ENCODE measurements at regions not wholly inside any gene's neighbourhood (a gene's known extent, or its start where the extent isn't known, plus 50 kb on each side); places are given as distances from the start of the nearest gene placed in this dataset.

DNA sequence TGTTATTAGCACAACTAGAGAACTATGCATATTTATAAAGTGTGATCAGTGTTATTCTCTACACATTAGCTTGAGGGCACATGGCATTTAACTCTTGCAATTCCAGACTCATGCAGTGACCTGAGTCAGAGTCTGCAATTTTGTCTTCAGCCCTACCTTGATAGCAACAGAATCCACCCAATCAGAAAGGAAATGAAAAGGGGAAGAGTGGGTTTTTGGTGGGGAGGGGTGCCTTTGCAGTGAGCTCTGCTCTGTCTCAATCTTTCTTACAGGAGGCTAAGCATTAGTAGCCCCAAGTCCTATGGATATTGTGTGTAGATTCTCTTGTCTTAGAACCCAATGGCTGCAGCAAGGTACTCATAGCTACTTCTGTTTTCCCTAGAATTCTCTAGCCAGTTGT, 489.2 kb downstream of the DHX35 start:
- ChIA-PET CTCF (no interaction called here), POLR2A (no interaction called here)
- H3K9me3 ChIP-seq (ENCODE audit: control insufficient read depth, insufficient read depth, low read length), result no peaks in the 10 kb centered on the region; the same call in 1 of the 2 replicates
- no peak for DNase-seq (ENCODE audit: low read depth, low spot score)
- no peak overlapping the region for H3K4me3 ChIP-seq (ENCODE audit: low read depth, low read length)
- TF ChIP-seq, protein P1, sequence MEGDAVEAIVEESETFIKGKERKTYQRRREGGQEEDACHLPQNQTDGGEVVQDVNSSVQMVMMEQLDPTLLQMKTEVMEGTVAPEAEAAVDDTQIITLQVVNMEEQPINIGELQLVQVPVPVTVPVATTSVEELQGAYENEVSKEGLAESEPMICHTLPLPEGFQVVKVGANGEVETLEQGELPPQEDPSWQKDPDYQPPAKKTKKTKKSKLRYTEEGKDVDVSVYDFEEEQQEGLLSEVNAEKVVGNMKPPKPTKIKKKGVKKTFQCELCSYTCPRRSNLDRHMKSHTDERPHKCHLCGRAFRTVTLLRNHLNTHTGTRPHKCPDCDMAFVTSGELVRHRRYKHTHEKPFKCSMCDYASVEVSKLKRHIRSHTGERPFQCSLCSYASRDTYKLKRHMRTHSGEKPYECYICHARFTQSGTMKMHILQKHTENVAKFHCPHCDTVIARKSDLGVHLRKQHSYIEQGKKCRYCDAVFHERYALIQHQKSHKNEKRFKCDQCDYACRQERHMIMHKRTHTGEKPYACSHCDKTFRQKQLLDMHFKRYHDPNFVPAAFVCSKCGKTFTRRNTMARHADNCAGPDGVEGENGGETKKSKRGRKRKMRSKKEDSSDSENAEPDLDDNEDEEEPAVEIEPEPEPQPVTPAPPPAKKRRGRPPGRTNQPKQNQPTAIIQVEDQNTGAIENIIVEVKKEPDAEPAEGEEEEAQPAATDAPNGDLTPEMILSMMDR (IDR thresholded peaks at IDR 0.05; ENCODE audit: low read depth, low read length), result no peak
- no peak overlapping the region for H3K27ac ChIP-seq (ENCODE audit: low read depth, low read length)
- H3K27me3 ChIP-seq (ENCODE audit: control insufficient read depth, insufficient read depth, low read length), result no peaks in the 10 kb centered on the region

DNA sequence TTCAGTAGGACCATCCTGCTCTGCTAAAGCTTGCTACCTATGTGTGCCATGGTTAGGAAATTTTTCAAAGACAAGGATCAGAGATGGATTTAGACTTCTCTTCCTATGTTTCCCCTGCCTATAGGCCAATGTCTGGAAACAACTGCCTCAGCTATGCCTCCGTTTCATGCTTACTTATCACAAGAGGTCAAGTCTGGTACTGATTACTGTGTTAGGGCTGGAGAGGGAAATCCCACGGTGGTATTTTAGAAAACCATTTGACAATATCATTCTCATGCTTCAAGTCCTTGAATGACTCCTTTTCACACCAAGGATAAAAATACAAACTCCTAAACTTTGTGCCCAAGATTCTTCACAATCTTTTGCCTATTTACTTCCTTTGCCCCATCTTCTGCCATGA, 484.3 kb downstream of the DHX35 start:
- ChIA-PET POLR2A (no interaction called here), CTCF (no interaction called here)
- no peaks in the 10 kb centered on the region for H3K9me3 ChIP-seq (ENCODE audit: control insufficient read depth, insufficient read depth, low read length)
- DNase-seq (ENCODE audit: low read depth, low spot score), result no peak
- no peak overlapping the region for H3K27ac ChIP-seq (ENCODE audit: low read depth, low read length)
- H3K27me3 ChIP-seq (ENCODE audit: control insufficient read depth, insufficient read depth, low read length), result no peaks in the 10 kb centered on the region
- no peak overlapping the region for H3K4me3 ChIP-seq (ENCODE audit: low read depth, low read length)
- TF ChIP-seq, protein P1 (IDR thresholded peaks at IDR 0.05; ENCODE audit: low read depth, low read length), result no peak

DNA sequence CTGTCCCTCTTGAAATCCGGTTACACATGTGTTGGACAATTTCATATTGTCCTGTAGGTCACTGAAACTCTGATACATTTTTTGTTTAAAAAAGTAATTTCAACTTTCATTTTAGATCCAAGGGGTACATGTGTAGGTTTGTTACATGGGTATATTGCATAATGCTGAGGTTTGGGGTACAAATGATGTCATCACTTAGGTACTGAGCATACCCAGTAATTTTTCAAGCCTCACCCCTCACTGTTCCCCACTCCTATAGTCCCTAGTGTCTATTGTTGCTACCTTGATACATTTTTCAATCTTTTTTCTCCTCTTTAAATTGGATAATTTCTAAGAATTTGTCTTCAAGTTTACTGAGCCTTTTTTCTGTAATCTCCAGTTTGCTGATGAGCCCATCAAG, 483.0 kb downstream of the DHX35 start:
- CTCF ChIA-PET, result no interaction called here

DNA sequence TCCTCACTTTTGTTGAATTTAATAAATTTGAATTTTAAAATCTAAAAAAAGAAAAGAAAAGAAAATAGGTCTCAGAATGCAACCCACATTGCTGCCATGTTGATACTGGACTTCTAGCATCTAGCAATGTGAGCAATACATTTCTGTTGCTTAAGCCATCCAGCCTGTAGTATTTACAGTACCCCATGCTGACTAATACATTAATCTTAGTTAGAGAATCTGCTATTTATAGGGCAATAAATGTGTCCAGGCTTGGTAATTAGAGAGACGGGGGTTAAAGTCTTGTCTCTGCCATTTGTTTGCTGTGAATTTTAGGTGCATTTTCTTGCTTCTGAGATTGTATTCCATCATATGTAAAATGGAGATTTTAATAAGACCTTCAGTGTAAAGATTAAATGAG, 471.3 kb downstream of the DHX35 start:
- Histone ChIP-seq H3K9me3 (ENCODE audit: control insufficient read depth, insufficient read depth, low read length) (no peaks in the 10 kb centered on the region; the same call in 1 of the 2 replicates), H3K27me3 (ENCODE audit: control insufficient read depth, insufficient read depth, low read length) (no peaks in the 10 kb centered on the region), H3K27ac (ENCODE audit: low read depth, low read length) (no peak overlapping the region), H3K4me3 (ENCODE audit: low read depth, low read length) (no peak overlapping the region)
- ChIA-PET CTCF (interaction anchor here (1.2 kb wide), 1 partner anchor 68 kb away, joined by 3 read pairs; no protein-coding TSS in a partner anchor), POLR2A (no interaction called here)
- no peak for DNase-seq (ENCODE audit: low read depth, low spot score)
- TF ChIP-seq, protein P1 (IDR thresholded peaks at IDR 0.05; ENCODE audit: low read depth, low read length), result no peak

More for the DNA sequence above, 483.0 kb downstream of the DHX35 start:
- no peak overlapping the region for H3K4me3 ChIP-seq (ENCODE audit: low read depth, low read length)
- no peaks in the 10 kb centered on the region for H3K9me3 ChIP-seq (ENCODE audit: control insufficient read depth, insufficient read depth, low read length)
- no peak overlapping the region for H3K27ac ChIP-seq (ENCODE audit: low read depth, low read length)
- no peak for DNase-seq (ENCODE audit: low read depth, low spot score)
- H3K27me3 ChIP-seq (ENCODE audit: control insufficient read depth, insufficient read depth, low read length), result no peaks in the 10 kb centered on the region
- POLR2A ChIA-PET, result no interaction called here
- TF ChIP-seq, protein P1 (IDR thresholded peaks at IDR 0.05; ENCODE audit: low read depth, low read length), result no peak

DNA sequence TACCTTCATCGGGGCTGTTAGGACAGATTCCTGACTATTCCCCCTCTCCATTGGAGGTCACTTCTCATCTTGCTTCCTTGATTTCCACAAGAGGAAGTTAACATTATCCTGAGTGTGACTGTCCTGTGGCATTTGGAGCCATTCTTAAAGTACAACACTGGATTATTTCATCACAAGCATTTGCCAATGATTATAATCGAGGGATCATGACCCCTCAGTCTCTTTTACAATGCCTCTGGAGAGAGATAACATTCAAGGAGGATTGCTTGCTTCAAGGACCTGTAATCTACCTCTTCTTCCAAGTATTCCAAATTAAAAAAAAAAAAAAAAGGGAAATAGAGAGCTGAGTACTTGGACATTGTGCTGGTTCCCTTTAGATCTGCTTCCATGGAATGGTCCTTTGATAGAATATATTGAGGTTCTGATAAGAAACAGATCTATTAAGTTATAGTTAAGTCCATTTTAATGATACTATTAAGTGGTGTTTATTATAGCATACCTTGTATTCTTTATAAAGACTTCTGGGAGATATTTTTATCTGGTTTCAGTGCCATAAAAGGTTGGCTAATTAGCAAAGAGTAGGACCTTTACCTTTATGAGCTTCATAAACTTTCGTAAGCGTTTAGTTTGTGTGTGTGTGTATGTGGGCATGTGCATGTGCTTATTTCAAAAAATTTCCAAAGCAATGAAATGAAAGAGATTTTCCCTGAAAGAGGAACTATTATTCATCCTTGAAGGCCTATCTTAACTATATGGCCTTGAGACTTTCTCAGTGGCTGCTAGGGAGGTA, 469.1 kb downstream of the DHX35 start:
- TF ChIP-seq, protein P1 (IDR thresholded peaks at IDR 0.05; ENCODE audit: low read depth, low read length), result no peak
- no peak for DNase-seq (ENCODE audit: low read depth, low spot score)
- POLR2A ChIA-PET, result no interaction called here
- H3K27me3 ChIP-seq (ENCODE audit: control insufficient read depth, insufficient read depth, low read length), result no peaks in the 10 kb centered on the region
- H3K27ac ChIP-seq (ENCODE audit: low read depth, low read length), result no peak overlapping the region
- no peaks in the 10 kb centered on the region; the same call in 1 of the 2 replicates for H3K9me3 ChIP-seq (ENCODE audit: control insufficient read depth, insufficient read depth, low read length)
- CTCF ChIA-PET, result no interaction called here
- H3K4me3 ChIP-seq (ENCODE audit: low read depth, low read length), result no peak overlapping the region

Data from AG04450 (cell line).